ENCODE measurements at regions not wholly inside any gene's neighbourhood (a gene's known extent, or its start where the extent isn't known, plus 50 kb on each side); places are given as distances from the start of the nearest gene placed in this dataset.

GRCh38 chr3:146991907-146992306 lies 386.8 kb upstream of the PLSCR5 start:
- DNase-seq = no peak
- Mint-ChIP-seq H3K36me3 (no peaks in the 10 kb centered on the region), H3K9me3 (peaks cover 2% of the 10 kb centered on the region), H3K27me3 (no peaks in the 10 kb centered on the region), H3K27ac (no peak overlapping the region), H3K4me3 (no peak overlapping the region), H3K4me1 (no peaks in the 10 kb centered on the region)
- CTCF ChIA-PET = no interaction called here

DNA sequence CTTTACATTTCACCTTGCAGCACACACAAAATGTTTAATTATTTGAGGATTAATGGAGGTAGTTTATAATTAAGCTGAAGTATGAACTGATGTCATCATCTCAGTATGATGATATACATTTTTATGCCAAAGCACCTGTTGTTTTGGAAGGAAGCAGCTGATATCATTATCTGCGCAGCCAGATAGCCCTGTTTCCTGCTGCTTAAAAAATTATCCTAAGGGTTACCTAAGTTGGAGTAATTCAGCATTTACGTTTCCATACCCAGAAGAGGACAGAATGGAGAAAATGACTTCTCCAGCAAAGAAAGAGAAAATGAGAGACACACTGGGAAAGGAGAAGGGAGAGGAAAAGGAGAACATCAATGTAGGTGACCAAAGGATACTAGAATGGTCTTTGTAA lies 370.3 kb upstream of the PLSCR5 start:
- DNase-seq = no peak
- Mint-ChIP-seq H3K4me3 (no peak overlapping the region), H3K36me3 (no peaks in the 10 kb centered on the region), H3K27ac (no peak overlapping the region), H3K9me3 (no peaks in the 10 kb centered on the region), H3K27me3 (no peaks in the 10 kb centered on the region), H3K4me1 (no peaks in the 10 kb centered on the region)
- CTCF ChIA-PET = no interaction called here

- Mint-ChIP-seq H3K27me3 (no peaks in the 10 kb centered on the region), H3K36me3 (no peaks in the 10 kb centered on the region)
- CTCF ChIA-PET = no interaction called here
Observed at GRCh38 chr3:146975032-146975431, 369.9 kb upstream of the PLSCR5 start.

GRCh38 chr3:146974001-146974400 lies 368.9 kb upstream of the PLSCR5 start:
- no peaks in the 10 kb centered on the region for H3K36me3 Mint-ChIP-seq
- CTCF ChIA-PET = no interaction called here

More at GRCh38 chr3:146975032-146975431, 369.9 kb upstream of the PLSCR5 start:
- Mint-ChIP-seq H3K9me3 (no peaks in the 10 kb centered on the region), H3K4me1 (no peaks in the 10 kb centered on the region), H3K27ac (no peak overlapping the region), H3K4me3 (no peak overlapping the region)
- no peak for DNase-seq

DNA sequence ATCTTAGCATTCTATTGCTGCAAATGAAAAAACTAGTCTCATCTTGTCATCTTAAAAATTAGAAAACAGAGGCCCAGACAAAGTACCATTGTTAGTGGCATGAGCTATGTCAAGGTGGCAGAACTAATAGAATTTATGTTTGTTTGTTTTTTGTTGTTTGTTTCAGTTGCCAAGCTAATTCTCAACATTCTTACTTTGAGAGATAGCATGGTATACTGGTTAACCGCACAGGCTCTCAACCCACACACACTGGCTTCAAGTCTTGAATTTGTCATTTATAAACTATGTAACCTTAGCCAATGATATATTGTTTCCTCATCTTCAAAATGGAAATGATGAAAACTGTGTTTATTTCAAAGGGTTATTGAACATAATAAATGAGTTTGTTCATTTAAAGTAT lies 367.6 kb upstream of the PLSCR5 start:
- no peaks in the 10 kb centered on the region for H3K4me1 Mint-ChIP-seq
- no peak for DNase-seq
- CTCF ChIA-PET = no interaction called here

More at GRCh38 chr3:146974001-146974400, 368.9 kb upstream of the PLSCR5 start:
- no peak overlapping the region for H3K4me3 Mint-ChIP-seq
- DNase-seq = no peak
- peaks cover under 1% of the 10 kb centered on the region for H3K9me3 Mint-ChIP-seq
- H3K27me3 Mint-ChIP-seq = no peaks in the 10 kb centered on the region
- H3K27ac Mint-ChIP-seq = no peak overlapping the region
- no peaks in the 10 kb centered on the region for H3K4me1 Mint-ChIP-seq

GRCh38 chr3:146970236-146970635 lies 365.1 kb upstream of the PLSCR5 start:
- H3K27me3 Mint-ChIP-seq = no peaks in the 10 kb centered on the region
- DNase-seq = no peak
- no peak overlapping the region for H3K27ac Mint-ChIP-seq
- CTCF ChIA-PET = no interaction called here
- H3K4me3 Mint-ChIP-seq = no peak overlapping the region
- peaks cover 4% of the 10 kb centered on the region for H3K9me3 Mint-ChIP-seq
- H3K36me3 Mint-ChIP-seq = no peaks in the 10 kb centered on the region
- no peaks in the 10 kb centered on the region for H3K4me1 Mint-ChIP-seq

More for the DNA sequence above, 367.6 kb upstream of the PLSCR5 start:
- Mint-ChIP-seq H3K36me3 (no peaks in the 10 kb centered on the region), H3K4me3 (no peak overlapping the region), H3K9me3 (peaks cover 4% of the 10 kb centered on the region), H3K27ac (no peak overlapping the region), H3K27me3 (no peaks in the 10 kb centered on the region)

DNA sequence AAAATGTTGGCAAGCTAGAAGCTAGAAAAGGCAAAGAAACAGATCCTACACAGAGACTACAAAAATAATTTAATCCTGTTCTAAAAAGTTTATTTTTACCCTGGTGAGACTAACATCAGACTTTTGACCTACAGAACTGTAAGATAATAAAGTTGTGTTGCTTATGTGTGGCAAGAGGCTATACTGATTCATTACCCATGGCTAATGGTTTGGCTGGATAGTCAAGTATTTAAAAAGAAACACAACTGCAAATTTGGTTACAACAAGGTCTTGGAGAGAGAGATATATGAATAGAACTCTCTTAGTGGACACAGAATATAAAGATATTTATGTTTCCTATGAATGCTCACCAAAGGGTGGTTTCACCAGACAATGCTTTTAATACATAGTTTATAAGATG lies 364.2 kb upstream of the PLSCR5 start:
- CTCF ChIA-PET = no interaction called here
- H3K27ac Mint-ChIP-seq = no peak overlapping the region
- H3K9me3 Mint-ChIP-seq = peaks cover 5% of the 10 kb centered on the region
- DNase-seq = no peak
- no peak overlapping the region for H3K4me3 Mint-ChIP-seq
- H3K27me3 Mint-ChIP-seq = no peaks in the 10 kb centered on the region
- H3K36me3 Mint-ChIP-seq = no peaks in the 10 kb centered on the region
- no peaks in the 10 kb centered on the region for H3K4me1 Mint-ChIP-seq

DNA sequence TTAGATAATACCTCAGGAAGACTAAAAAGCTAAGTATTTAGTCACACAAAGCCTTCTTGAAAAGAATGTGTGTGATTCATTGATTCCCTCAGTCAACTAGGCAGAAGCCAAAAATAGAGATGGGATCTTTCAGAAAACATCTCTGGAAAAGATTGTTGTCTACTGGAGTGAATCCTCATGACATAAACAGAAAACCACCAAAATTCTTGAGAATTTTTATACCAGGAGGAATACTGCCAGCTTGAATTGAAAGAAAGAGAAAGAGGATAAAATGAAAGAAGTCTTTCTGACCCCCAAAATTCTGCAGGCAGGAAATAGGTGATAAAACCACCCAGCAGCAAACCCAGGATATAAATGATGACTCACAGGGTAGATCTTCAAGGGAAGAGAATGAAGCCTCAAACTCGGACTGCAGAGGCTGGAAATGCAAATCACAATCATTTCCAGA lies 363.1 kb upstream of the PLSCR5 start:
- H3K4me1 Mint-ChIP-seq = no peaks in the 10 kb centered on the region
- H3K4me3 Mint-ChIP-seq = no peak overlapping the region
- H3K27me3 Mint-ChIP-seq = no peaks in the 10 kb centered on the region
- H3K27ac Mint-ChIP-seq = no peak overlapping the region
- peaks cover 6% of the 10 kb centered on the region for H3K9me3 Mint-ChIP-seq
- CTCF ChIA-PET = no interaction called here
- DNase-seq = no peak
- H3K36me3 Mint-ChIP-seq = no peaks in the 10 kb centered on the region

DNA sequence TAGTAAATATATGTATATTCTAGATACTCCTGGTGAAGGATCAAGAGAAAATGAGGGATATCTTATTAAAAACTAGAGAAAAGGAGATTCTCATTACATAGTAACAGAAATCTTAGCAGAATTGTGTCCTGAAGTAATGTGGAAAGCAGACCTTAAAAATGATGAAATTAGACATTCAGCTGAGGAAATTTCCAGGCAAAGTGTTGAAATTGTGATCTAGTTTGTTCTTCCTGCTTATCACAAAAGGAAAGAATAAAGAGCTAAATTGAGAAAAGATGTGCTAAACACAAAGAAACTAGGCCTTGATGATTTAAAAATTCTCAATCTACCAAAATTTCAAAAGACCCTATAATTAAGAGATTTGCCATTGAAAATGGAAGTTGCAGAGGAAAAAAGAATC lies 362.6 kb upstream of the PLSCR5 start:
- Mint-ChIP-seq H3K36me3 (no peaks in the 10 kb centered on the region), H3K4me1 (no peaks in the 10 kb centered on the region), H3K9me3 (peaks cover 7% of the 10 kb centered on the region), H3K4me3 (no peak overlapping the region), H3K27me3 (no peaks in the 10 kb centered on the region), H3K27ac (no peak overlapping the region)
- CTCF ChIA-PET = no interaction called here
- no peak for DNase-seq

- DNase-seq = no peak
- CTCF ChIA-PET = no interaction called here
- Mint-ChIP-seq H3K27me3 (no peaks in the 10 kb centered on the region), H3K27ac (no peak overlapping the region), H3K4me1 (no peaks in the 10 kb centered on the region), H3K9me3 (peaks cover 10% of the 10 kb centered on the region), H3K4me3 (no peak overlapping the region), H3K36me3 (no peaks in the 10 kb centered on the region)
Observed at GRCh38 chr3:146966124-146966523, 361.0 kb upstream of the PLSCR5 start.

GRCh38 chr3:146953511-146953981 lies 348.4 kb upstream of the PLSCR5 start:
- Mint-ChIP-seq H3K4me1 (no peaks in the 10 kb centered on the region), H3K4me3 (no peak overlapping the region), H3K36me3 (no peaks in the 10 kb centered on the region), H3K9me3 (no peaks in the 10 kb centered on the region), H3K27ac (no peak overlapping the region), H3K27me3 (no peaks in the 10 kb centered on the region)
- DNase-seq = no peak
- CTCF ChIA-PET = no interaction called here

- CTCF ChIA-PET = no interaction called here
- Mint-ChIP-seq H3K4me1 (no peaks in the 10 kb centered on the region), H3K9me3 (peaks cover 7% of the 10 kb centered on the region), H3K27ac (no peak overlapping the region), H3K27me3 (no peaks in the 10 kb centered on the region), H3K4me3 (no peak overlapping the region), H3K36me3 (no peaks in the 10 kb centered on the region)
- DNase-seq = no peak
Observed at GRCh38 chr3:146948985-146949384, 343.8 kb upstream of the PLSCR5 start.

DNA sequence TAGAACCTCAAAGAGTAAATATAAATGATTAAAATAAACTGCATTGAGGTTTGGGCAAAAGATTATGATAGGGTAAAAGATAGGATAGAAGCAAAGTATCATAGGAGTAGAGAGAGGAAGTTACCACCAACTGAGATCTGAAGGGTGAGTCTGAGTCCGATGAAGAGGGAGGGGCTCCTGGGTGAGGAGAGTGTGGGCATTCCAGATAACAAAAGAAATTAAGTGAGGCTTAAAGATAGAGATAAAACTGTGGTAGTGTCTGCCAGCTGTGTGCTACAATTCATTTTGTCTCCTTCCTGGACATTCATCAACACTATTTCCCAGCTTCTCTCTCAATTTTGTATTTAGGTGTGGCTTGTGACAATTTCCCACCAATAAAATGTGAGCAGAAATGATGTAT lies 343.0 kb upstream of the PLSCR5 start:
- no peak for DNase-seq
- Mint-ChIP-seq H3K27ac (no peak overlapping the region), H3K9me3 (peaks cover 9% of the 10 kb centered on the region), H3K4me1 (no peaks in the 10 kb centered on the region), H3K27me3 (no peaks in the 10 kb centered on the region), H3K4me3 (no peak overlapping the region), H3K36me3 (no peaks in the 10 kb centered on the region)
- CTCF ChIA-PET = no interaction called here

- Mint-ChIP-seq H3K4me3 (no peak overlapping the region), H3K4me1 (no peaks in the 10 kb centered on the region), H3K36me3 (no peaks in the 10 kb centered on the region), H3K9me3 (peaks cover 1% of the 10 kb centered on the region), H3K27ac (no peak overlapping the region), H3K27me3 (no peaks in the 10 kb centered on the region)
- CTCF ChIA-PET = no interaction called here
- DNase-seq = no peak
Observed at GRCh38 chr3:146929696-146930095, 324.6 kb upstream of the PLSCR5 start.

GRCh38 chr3:146928421-146929059 lies 323.4 kb upstream of the PLSCR5 start:
- H3K27ac Mint-ChIP-seq = no peak overlapping the region
- CTCF ChIA-PET = no interaction called here
- H3K36me3 Mint-ChIP-seq = no peaks in the 10 kb centered on the region
- no peaks in the 10 kb centered on the region for H3K27me3 Mint-ChIP-seq
- no peak for DNase-seq
- H3K9me3 Mint-ChIP-seq = peaks cover 1% of the 10 kb centered on the region
- H3K4me3 Mint-ChIP-seq = no peak overlapping the region
- no peaks in the 10 kb centered on the region for H3K4me1 Mint-ChIP-seq

GRCh38 chr3:146921693-146922092 lies 316.5 kb upstream of the PLSCR5 start:
- Mint-ChIP-seq H3K9me3 (peaks cover 2% of the 10 kb centered on the region), H3K4me3 (no peak overlapping the region), H3K27me3 (no peaks in the 10 kb centered on the region), H3K27ac (no peak overlapping the region), H3K36me3 (no peaks in the 10 kb centered on the region), H3K4me1 (no peaks in the 10 kb centered on the region)
- DNase-seq = no peak
- CTCF ChIA-PET = no interaction called here

All from activated naive CD4-positive, alpha-beta T cell treated with anti-CD3 and anti-CD28 coated beads, Interleukin-2, amount 10 ng/mL, durations not matched to agents 7 days and 5 days (primary cell).